GM23248 (cell line): ENCODE measurements at regions not wholly inside any gene's neighbourhood (a gene's known extent, or its start where the extent isn't known, plus 50 kb on each side); places are given as distances from the start of the nearest gene placed in this dataset.

Source experiments
- DNase-seq: peaks from one replicate; pipeline ENCODE4 v3.0.0-alpha.2; 2015
- H2AFZ ChIP-seq: fragments of 200-600 bp; sonication (generic); 2 replicates; pipeline ENCODE4 v1.6.1; 2016; ENCODE audit warnings: antibody characterized with exemption
- H3F3A ChIP-seq: fragments of 200-600 bp; sonication (generic); 2 replicates; pipeline ENCODE4 v1.6.1; 2016; ENCODE audit warnings: mild to moderate bottlenecking, antibody characterized with exemption, mixed run types; ENCODE audit not compliant: insufficient read depth
- H3K27ac ChIP-seq: fragments of 200-600 bp; sonication (generic); 2 replicates; pipeline ENCODE4 v1.5.1; 2016; ENCODE audit warnings: mild to moderate bottlenecking
- H3K27me3 ChIP-seq: fragments of 200-600 bp; sonication (generic); replicated peaks from 2 replicates; pipeline ENCODE4 v1.6.1; 2016; ENCODE audit warnings: mild to moderate bottlenecking; ENCODE audit not compliant: insufficient read depth
- H3K36me3 ChIP-seq: fragments of 200-600 bp; sonication (generic); 2 replicates; pipeline ENCODE4 v1.6.1; 2016; ENCODE audit warnings: low read depth, mild to moderate bottlenecking
- H3K4me1 ChIP-seq: fragments of 200-600 bp; sonication (generic); 2 replicates; pipeline ENCODE4 v1.6.1; 2016; ENCODE audit warnings: mild to moderate bottlenecking; ENCODE audit not compliant: insufficient read depth
- H3K4me2 ChIP-seq: fragments of 200-600 bp; sonication (generic); one replicate; pipeline ENCODE4 v1.6.1; 2016; ENCODE audit warnings: mild to moderate bottlenecking; ENCODE audit not compliant: unreplicated experiment
- H3K4me3 ChIP-seq: fragments of 200-600 bp; sonication (generic); 2 replicates; pipeline ENCODE4 v1.5.1; 2016; ENCODE audit warnings: mild to moderate bottlenecking
- H3K79me2 ChIP-seq: fragments of 200-600 bp; sonication (generic); 2 replicates; pipeline ENCODE4 v1.6.1; 2016; ENCODE audit warnings: mild to moderate bottlenecking; ENCODE audit not compliant: insufficient read depth
- H3K9ac ChIP-seq: fragments of 200-600 bp; sonication (generic); 2 replicates; pipeline ENCODE4 v1.6.1; 2016; ENCODE audit warnings: mild to moderate bottlenecking
- H3K9me2 ChIP-seq: fragments of 200-600 bp; sonication (generic); 2 replicates; pipeline ENCODE4 v1.6.1; 2016; ENCODE audit warnings: mixed run types, mild to moderate bottlenecking, moderate library complexity; ENCODE audit not compliant: insufficient read depth
- H3K9me3 ChIP-seq: fragments of 200-600 bp; sonication (generic); one replicate; pipeline ENCODE4 v1.6.1; 2017; ENCODE audit warnings: low read depth
- H4K20me1 ChIP-seq: fragments of 200-600 bp; sonication (generic); 2 replicates; pipeline ENCODE4 v1.6.0; 2016; ENCODE audit not compliant: insufficient read depth
- EZH2 ChIP-seq: fragments of 200-600 bp; sonication (generic); IDR thresholded peaks from 2 replicates; pipeline ENCODE4 v1.6.1; 2018; ENCODE audit warnings: antibody characterized with exemption, mild to moderate bottlenecking; ENCODE audit not compliant: insufficient read depth, poor library complexity, severe bottlenecking
- EZH2phosphoT487 ChIP-seq: fragments of 200-600 bp; sonication (generic); IDR thresholded peaks from 2 replicates; pipeline ENCODE4 v1.6.1; 2018; ENCODE audit warnings: antibody characterized with exemption, moderate library complexity, mild to moderate bottlenecking, low read depth; ENCODE audit not compliant: insufficient read depth
- WGBS, 2 experiments: methylation state at CpG; one replicate each; pipeline ENCODE4 v1.1.6; 2015 to 2017; ENCODE audit warnings: low lambda C conversion rate in 2 of 2, low coverage in 1 of 2; ENCODE audit errors: missing lambda C conversion rate in 2 of 2; 5-methylcytosine and 5-hydroxymethylcytosine counted together
- in situ Hi-C: fragments of 300-500 bp; cut with MboI; formaldehyde crosslinking; loops from 2 replicates; pipeline ENCODE4 v1.15.0; 2020

DNA sequence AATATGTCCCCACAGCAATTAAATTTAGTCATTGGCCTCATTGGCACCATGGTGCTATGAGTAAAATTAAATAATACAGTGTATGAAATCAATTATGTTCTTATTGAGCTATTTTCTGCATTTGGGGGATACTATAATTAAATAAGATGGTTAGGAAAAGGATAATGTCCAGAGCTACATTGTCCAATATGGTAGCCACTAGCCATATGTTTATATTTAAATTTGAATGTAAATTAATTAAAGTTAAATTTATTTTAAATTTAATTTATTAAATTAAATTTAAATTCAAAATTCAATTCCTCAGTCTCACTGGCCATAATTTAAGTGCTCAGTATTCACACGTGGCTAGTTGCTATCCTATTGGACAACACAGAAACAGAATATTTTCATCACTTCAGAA lies 115.7 kb downstream of the SPATA31D1 start:
- Histone ChIP-seq H3K79me2 (no peaks in the 10 kb centered on the region), H3K27ac (no peak overlapping the region), H3K4me1 (no peaks in the 10 kb centered on the region), H3K27me3 (no peaks in the 10 kb centered on the region), H2AFZ (no peak overlapping the region), H3K4me3 (no peak overlapping the region), H3F3A (no peaks in the 10 kb centered on the region), H4K20me1 (no peaks in the 10 kb centered on the region), H3K9me3 (no peaks in the 10 kb centered on the region), H3K9ac (no peak overlapping the region), H3K4me2 (no peak overlapping the region), H3K36me3 (no peaks in the 10 kb centered on the region), H3K9me2 (no peaks in the 10 kb centered on the region)
- DNase-seq, result no peak
- in situ Hi-C loops, result no loop called here
- 44 to 46% methylated on average over 1 of the region's 1 CpG for WGBS, 2 experiments
- TF ChIP-seq EZH2phosphoT487 (no peak), EZH2 (no peak)

DNA sequence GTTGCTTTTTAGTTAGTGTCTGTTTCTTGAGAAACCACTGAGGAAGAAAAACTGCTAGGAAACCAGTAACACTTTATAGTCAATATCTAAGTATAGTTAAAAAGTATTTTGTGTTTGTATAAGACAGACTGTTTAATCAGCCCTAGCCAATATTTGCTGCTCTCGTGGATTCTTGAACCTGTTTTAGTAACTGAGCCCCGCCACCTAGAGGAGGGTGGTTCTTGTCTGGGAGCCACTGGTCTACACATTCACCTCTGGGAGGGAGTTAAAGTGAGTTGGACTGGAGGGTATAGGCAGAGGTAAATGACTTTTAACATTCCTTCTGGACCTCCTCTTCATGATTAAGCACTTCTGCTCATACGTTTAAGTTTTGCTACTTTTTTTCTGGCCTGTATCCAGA lies 117.2 kb downstream of the SPATA31D1 start:
- Histone ChIP-seq H3K9ac (no peak overlapping the region), H3K4me1 (no peaks in the 10 kb centered on the region), H2AFZ (no peak overlapping the region), H3K79me2 (no peaks in the 10 kb centered on the region), H3K27me3 (no peaks in the 10 kb centered on the region), H3K9me3 (no peaks in the 10 kb centered on the region), H3K36me3 (no peaks in the 10 kb centered on the region), H3K4me3 (no peak overlapping the region), H3K27ac (no peak overlapping the region), H4K20me1 (no peaks in the 10 kb centered on the region), H3K9me2 (no peaks in the 10 kb centered on the region), H3F3A (no peaks in the 10 kb centered on the region), H3K4me2 (no peak overlapping the region)
- TF ChIP-seq EZH2 (no peak), EZH2phosphoT487 (no peak)
- WGBS, 2 experiments, result 59 to 62% methylated on average over 3 of the region's 3 CpGs
- in situ Hi-C loops, result no loop called here
- no peak for DNase-seq

DNA sequence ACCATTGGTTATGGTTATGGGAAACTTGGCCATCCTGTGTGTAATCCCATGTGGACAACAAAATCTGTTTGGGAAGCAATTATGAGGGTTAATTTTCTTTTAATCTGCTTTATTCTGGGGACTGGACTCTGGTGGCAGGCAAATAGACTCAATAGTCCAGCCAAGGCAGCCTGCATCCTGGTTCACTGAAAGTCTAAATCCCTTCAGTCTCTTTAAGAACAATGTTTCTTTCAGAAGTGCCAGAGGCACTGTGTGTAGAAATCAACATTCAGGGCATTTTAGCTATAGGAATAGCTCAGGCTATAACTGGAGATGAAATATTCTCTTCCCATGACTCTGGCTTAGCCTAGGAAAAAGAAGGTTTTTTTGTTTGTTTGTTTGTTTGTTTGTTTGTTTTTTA lies 118.0 kb downstream of the SPATA31D1 start:
- Histone ChIP-seq H2AFZ (no peak overlapping the region), H3K9ac (no peak overlapping the region), H3K4me3 (no peak overlapping the region), H3K27me3 (no peaks in the 10 kb centered on the region), H4K20me1 (no peaks in the 10 kb centered on the region), H3K9me2 (no peaks in the 10 kb centered on the region), H3K27ac (no peak overlapping the region), H3K79me2 (no peaks in the 10 kb centered on the region), H3K4me2 (no peak overlapping the region), H3F3A (no peaks in the 10 kb centered on the region), H3K36me3 (no peaks in the 10 kb centered on the region), H3K9me3 (no peaks in the 10 kb centered on the region), H3K4me1 (no peaks in the 10 kb centered on the region)
- TF ChIP-seq EZH2phosphoT487 (no peak), EZH2 (no peak)
- in situ Hi-C loops, result no loop called here
- DNase-seq, result no peak

DNA sequence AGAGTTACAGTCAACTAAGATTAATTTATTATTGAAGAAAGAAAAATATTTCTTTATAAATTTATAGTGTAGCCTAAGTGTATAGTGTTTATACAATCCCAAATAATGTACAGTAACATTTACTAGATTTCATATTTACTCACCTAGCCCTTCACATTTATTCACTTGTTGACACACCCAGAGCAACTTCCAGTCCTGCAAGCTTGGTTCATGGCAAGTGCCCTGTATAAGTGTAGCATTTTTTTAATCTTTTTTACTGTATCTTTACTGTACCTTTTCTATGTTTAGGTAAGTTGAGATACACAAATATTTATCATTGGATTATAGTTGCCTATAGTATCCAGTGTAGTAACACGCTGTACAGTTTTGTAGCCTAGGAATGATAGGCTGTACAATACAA lies 119.9 kb downstream of the SPATA31D1 start:
- no peaks in the 10 kb centered on the region for H3F3A ChIP-seq
- no peak for DNase-seq
- 76 to 88% methylated on average over 1 of the region's 1 CpG for WGBS, 2 experiments
- H3K4me3 ChIP-seq, result no peak overlapping the region
- no peaks in the 10 kb centered on the region for H3K27me3 ChIP-seq
- no peak overlapping the region for H3K9ac ChIP-seq
- H3K9me3 ChIP-seq, result no peaks in the 10 kb centered on the region
- H3K27ac ChIP-seq, result no peak overlapping the region
- no peaks in the 10 kb centered on the region for H3K36me3 ChIP-seq
- no peaks in the 10 kb centered on the region for H3K4me1 ChIP-seq
- H3K9me2 ChIP-seq, result no peaks in the 10 kb centered on the region
- no peak overlapping the region for H2AFZ ChIP-seq
- in situ Hi-C loops, result no loop called here
- no peaks in the 10 kb centered on the region for H4K20me1 ChIP-seq
- no peak overlapping the region for H3K4me2 ChIP-seq
- no peaks in the 10 kb centered on the region for H3K79me2 ChIP-seq
- TF ChIP-seq EZH2 (no peak), EZH2phosphoT487 (no peak)

DNA sequence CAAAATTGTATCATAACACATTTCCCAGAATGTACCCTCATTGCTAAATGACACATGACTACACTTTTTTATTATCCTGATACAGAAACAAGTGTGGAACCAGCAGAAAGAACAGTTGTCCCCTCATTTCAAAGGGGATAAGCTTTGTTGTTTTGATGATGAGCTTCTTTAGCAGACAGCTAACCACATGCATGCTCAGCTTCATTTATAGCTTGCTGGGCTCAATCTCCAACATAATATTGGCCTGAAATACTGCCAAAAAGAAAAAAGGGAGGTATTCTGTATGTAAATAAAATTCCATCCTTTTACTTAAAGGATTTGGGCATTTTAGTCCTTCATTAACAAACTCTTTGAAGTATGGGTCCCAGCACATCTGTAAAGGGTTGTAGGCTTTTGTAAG lies 120.4 kb downstream of the SPATA31D1 start:
- no peak overlapping the region for H3K4me2 ChIP-seq
- no peaks in the 10 kb centered on the region for H3K27me3 ChIP-seq
- TF ChIP-seq EZH2 (no peak), EZH2phosphoT487 (no peak)
- in situ Hi-C loops, result no loop called here
- no peaks in the 10 kb centered on the region for H3K36me3 ChIP-seq
- no peak overlapping the region for H3K9ac ChIP-seq
- no peak overlapping the region for H3K27ac ChIP-seq
- H3K9me2 ChIP-seq, result no peaks in the 10 kb centered on the region
- no peak overlapping the region for H2AFZ ChIP-seq
- H3K4me3 ChIP-seq, result no peak overlapping the region
- no peaks in the 10 kb centered on the region for H3K9me3 ChIP-seq
- no peaks in the 10 kb centered on the region for H4K20me1 ChIP-seq
- no peaks in the 10 kb centered on the region for H3K4me1 ChIP-seq
- H3K79me2 ChIP-seq, result no peaks in the 10 kb centered on the region
- no peaks in the 10 kb centered on the region for H3F3A ChIP-seq
- no peak for DNase-seq
